HG03442 (cell line): ENCODE measurements at regions not wholly inside any gene's neighbourhood (a gene's known extent, or its start where the extent isn't known, plus 50 kb on each side); places are given as distances from the start of the nearest gene placed in this dataset.

Experiments
- ATAC-seq: cut with Tn5 transposase; IDR thresholded peaks from one replicate; pipeline ENCODE4 v1.9.1; 2021; ENCODE audit warnings: mild to moderate bottlenecking, moderate library complexity; ENCODE audit not compliant: unreplicated experiment

DNA sequence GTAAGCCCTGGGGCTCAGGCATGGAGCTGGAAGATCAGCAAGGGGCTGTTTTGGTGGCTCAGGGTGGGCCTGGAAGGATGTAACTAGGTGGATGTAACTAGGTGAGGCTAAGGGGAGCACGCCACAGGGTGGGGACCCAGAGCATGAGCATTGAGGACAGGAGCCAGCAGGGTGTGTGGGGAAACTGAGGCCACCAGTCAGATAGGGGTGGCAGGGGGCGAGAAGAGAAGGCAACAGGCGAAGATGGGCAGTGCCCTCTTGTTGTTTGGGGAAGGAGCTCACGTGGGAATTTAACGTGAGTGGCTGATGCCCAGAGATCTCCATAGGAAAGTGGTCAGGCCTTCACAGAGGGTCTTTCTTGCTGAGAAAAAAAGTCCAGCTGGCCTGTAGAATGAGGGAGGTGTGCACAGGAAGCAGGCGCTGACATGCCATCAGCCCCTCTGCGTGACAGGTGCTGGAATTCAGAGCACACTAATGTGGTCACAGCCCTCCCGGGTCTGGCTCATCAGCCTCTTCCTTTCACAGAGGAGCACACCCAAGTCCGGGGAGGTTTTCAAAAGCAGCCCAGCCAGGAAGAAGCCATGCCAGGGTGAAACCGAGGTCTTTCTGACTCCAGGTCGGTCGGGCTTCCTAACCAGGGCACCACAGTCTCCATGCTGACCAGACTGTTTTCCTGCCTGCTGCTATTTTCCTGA, 54.6 kb upstream of the PAX6 start:
- ATAC-seq, result no peak

DNA sequence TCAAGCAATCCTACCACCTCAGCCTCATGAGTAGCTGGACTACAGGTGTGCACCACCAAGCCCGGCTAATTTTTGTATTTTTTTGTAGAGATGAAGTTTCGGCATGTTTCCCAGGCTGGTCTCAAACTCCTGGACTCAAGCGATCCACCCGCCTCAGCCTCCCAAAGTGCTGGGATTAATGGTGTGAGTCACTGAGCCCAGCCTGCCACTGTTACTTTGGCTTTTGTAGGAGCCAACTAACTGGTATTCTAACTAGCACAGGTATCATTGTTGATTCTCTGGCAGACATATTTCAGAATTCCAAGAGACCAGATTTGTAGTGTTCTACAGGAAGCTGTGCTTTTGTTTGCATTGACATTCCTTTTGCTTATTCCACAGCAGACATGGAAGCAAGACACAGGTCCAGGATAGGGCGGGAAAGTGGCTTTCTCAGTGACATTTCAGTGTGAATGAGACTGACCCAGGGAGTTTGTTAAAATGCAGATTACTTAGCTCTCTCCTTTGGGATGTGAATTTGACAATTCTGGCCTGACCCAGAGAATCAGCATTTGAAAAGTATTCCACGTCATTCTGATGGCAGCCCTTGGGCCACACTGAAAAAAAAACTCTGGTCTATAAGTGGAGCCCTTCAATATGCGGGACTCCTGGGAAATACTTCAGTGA, 52.2 kb upstream of the PAX6 start:
- no peak for ATAC-seq

DNA sequence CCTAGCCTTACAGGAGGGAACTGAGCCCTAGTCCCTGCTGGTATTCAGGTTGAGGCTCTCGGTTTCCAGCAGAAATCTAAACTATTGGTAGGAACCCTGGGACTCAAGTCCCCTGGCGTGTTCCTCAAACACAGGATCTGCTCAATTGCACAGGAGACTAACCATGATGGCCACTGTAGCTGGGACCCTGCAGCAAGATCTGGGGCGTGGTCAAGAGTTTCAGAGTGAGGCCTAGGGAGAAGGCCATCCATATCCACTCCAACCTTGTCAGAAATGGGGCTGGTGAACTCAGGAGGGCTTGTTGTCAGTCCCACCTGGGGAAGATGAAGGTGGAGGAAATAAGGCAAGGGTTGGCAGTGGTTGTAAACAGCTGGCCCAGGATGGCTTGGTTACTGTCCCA, 49.9 kb upstream of the PAX6 start:
- no peak for ATAC-seq
